Chondrocyte (in vitro differentiated cells): ENCODE measurements at regions not wholly inside any gene's neighbourhood (a gene's known extent, or its start where the extent isn't known, plus 50 kb on each side); places are given as distances from the start of the nearest gene placed in this dataset.
A peak's percentile ranks its signal among the peaks of the same experiment; 100 is the strongest.
"Not testable (repeated sequence)": the region's sequence is repeated elsewhere in the genome, so short reads cannot be mapped to it uniquely, and the experiment has no call there.

ENCODE experiments used
- DNase-seq: peaks from one replicate; pipeline ENCODE4 v3.0.0; 2021; ENCODE audit warnings: mixed read lengths, low spot score
- H3K27ac Mint-ChIP-seq: one replicate; pipeline ENCODE4 v1.8.0; 2021; ENCODE audit warnings: mild to moderate bottlenecking, moderate library complexity, mixed read lengths; ENCODE audit not compliant: unreplicated experiment
- H3K27me3 Mint-ChIP-seq: 2 replicates; pipeline ENCODE4 v1.8.0; 2021; ENCODE audit warnings: low read depth, mixed read lengths
- H3K36me3 Mint-ChIP-seq: 2 replicates; pipeline ENCODE4 v1.8.0; 2021; ENCODE audit warnings: low read depth, mixed read lengths
- H3K4me1 Mint-ChIP-seq: 2 replicates; pipeline ENCODE4 v1.8.0; 2021; ENCODE audit warnings: low read depth, mild to moderate bottlenecking, mixed read lengths
- H3K4me3 Mint-ChIP-seq: one replicate; pipeline ENCODE4 v1.8.0; 2021; ENCODE audit warnings: mild to moderate bottlenecking, moderate library complexity, mixed read lengths; ENCODE audit not compliant: unreplicated experiment
- H3K9me3 Mint-ChIP-seq: 2 replicates; pipeline ENCODE4 v1.8.0; 2021; ENCODE audit warnings: low read depth, mixed read lengths
- CTCF ChIP-seq: fragments of 200-600 bp; sonication (generic); IDR thresholded peaks from 2 replicates; pipeline ENCODE4 v1.5.0; 2021; ENCODE audit warnings: antibody characterized with exemption, mild to moderate bottlenecking, moderate library complexity

GRCh38 chr11:106160494-106160893 lies 83.0 kb downstream of the AASDHPPT start:
- no peak overlapping the region for H3K27ac Mint-ChIP-seq
- H3K36me3 Mint-ChIP-seq, result no peaks in the 10 kb centered on the region
- no peak for TF ChIP-seq CTCF
- no peak for DNase-seq
- H3K27me3 Mint-ChIP-seq, result no peaks in the 10 kb centered on the region
- H3K4me1 Mint-ChIP-seq, result peaks cover 6% of the 10 kb centered on the region
- peaks cover 9% of the 10 kb centered on the region for H3K9me3 Mint-ChIP-seq
- no peak overlapping the region for H3K4me3 Mint-ChIP-seq

- Mint-ChIP-seq H3K27me3 (no peaks in the 10 kb centered on the region), H3K36me3 (no peaks in the 10 kb centered on the region), H3K4me1 (no peaks in the 10 kb centered on the region), H3K27ac (no peak overlapping the region), H3K9me3 (peaks cover 22% of the 10 kb centered on the region), H3K4me3 (no peak overlapping the region)
- no peak for TF ChIP-seq CTCF
- no peak for DNase-seq
These were observed 84.5 kb downstream of the AASDHPPT start for GRCh38 chr11:106161775-106162634.

- TF ChIP-seq CTCF, result no peak
- Mint-ChIP-seq H3K27me3 (no peaks in the 10 kb centered on the region), H3K36me3 (peaks cover 2% of the 10 kb centered on the region), H3K4me3 (no peak overlapping the region), H3K27ac (no peak overlapping the region), H3K4me1 (peaks cover 2% of the 10 kb centered on the region), H3K9me3 (peaks cover 21% of the 10 kb centered on the region)
- DNase-seq, result no peak
These were observed 89.6 kb downstream of the AASDHPPT start for GRCh38 chr11:106167085-106167484.

GRCh38 chr11:106172386-106172991 lies 95.0 kb downstream of the AASDHPPT start:
- Mint-ChIP-seq H3K9me3 (peaks cover 3% of the 10 kb centered on the region), H3K4me3 (peak overlapping the region; percentile 1), H3K27me3 (peaks cover under 1% of the 10 kb centered on the region), H3K4me1 (peaks cover 11% of the 10 kb centered on the region), H3K27ac (no peak overlapping the region), H3K36me3 (peaks cover 1% of the 10 kb centered on the region)
- no peak for DNase-seq
- no peak for TF ChIP-seq CTCF

- H3K27me3 Mint-ChIP-seq, result peaks cover 4% of the 10 kb centered on the region
- H3K27ac Mint-ChIP-seq, result no peak overlapping the region
- H3K4me3 Mint-ChIP-seq, result no peak overlapping the region
- no peaks in the 10 kb centered on the region for H3K36me3 Mint-ChIP-seq
- no peak for TF ChIP-seq CTCF
- DNase-seq, result no peak
- peaks cover 11% of the 10 kb centered on the region for H3K4me1 Mint-ChIP-seq
- H3K9me3 Mint-ChIP-seq, result no peaks in the 10 kb centered on the region
These were observed 95.8 kb downstream of the AASDHPPT start for GRCh38 chr11:106173291-106173690.

GRCh38 chr11:106174003-106174402 lies 96.5 kb downstream of the AASDHPPT start:
- H3K4me1 Mint-ChIP-seq, result peaks cover 11% of the 10 kb centered on the region
- H3K27ac Mint-ChIP-seq, H3K9me3 Mint-ChIP-seq, H3K36me3 Mint-ChIP-seq, DNase-seq, H3K27me3 Mint-ChIP-seq, H3K4me3 Mint-ChIP-seq: not testable (repeated sequence)
